HG02798 (cell line): ENCODE measurements at regions not wholly inside any gene's neighbourhood (a gene's known extent, or its start where the extent isn't known, plus 50 kb on each side); places are given as distances from the start of the nearest gene placed in this dataset.
"Not testable (repeated sequence)": the region's sequence is repeated elsewhere in the genome, so short reads cannot be mapped to it uniquely, and the experiment has no call there.

Source experiments
- ATAC-seq: cut with Tn5 transposase; IDR thresholded peaks from one replicate; pipeline ENCODE4 v1.9.1; 2021; ENCODE audit warnings: mild to moderate bottlenecking; ENCODE audit not compliant: unreplicated experiment, poor library complexity

- not testable (repeated sequence) for ATAC-seq
Measured at GRCh38 chr6:26720663-26721218, 61.2 kb upstream of the ZNF322 start.

GRCh38 chr6:26730019-26730766 lies 70.6 kb upstream of the ZNF322 start:
- not testable (repeated sequence) for ATAC-seq

- ATAC-seq: not testable (repeated sequence)
Measured at GRCh38 chr6:26734776-26735472, 75.4 kb upstream of the ZNF322 start.

DNA sequence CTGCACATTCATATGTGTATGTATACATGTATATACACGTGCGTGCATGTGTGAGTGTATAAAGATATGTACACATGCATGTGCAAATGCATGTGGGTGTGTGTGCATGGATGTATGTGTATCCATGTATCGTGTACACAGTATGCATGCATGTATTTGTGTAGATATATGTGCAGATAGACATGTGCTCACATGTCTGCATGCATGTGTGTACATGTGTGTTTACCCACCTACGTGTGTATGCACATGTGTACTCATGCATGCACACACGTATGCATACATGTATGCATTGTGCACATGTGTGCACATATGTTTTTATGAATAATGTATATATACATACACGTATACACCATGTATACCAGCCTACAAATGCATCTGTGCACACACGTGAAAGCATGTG lies 80.3 kb upstream of the ZNF322 start:
- ATAC-seq: no peak

DNA sequence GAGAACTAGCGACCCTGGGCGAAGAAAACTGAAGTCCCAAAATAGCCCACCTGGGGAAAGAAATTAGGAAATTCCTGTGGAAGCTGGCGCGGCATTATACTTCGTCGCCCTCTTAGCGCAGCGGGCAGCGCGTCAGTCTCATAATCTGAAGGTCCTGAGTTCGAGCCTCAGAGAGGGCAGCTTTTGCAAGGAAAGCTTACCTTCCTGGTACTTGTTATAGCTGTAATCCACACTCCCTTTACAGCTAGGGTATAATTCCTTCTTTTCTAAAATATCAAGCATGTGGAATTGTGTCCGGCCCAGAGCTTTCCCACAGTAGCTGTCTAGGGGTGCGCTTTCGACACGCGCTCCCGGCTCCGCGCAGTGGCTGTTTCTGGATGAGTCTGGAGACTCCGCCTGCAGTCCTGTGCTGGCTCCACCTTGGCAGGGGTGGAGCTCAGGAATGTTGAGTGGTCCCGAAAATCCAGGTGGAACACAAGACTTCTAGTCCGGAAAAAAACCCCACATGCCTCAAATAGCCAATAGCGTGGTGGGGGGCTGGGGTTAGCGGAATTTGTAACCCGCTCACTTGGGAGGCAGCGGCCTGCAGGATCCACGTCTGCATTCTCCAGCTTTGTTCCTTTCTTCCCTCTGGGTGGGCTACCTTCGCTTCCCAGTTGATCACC lies 83.7 kb upstream of the ZNF322 start:
- no peak for ATAC-seq

DNA sequence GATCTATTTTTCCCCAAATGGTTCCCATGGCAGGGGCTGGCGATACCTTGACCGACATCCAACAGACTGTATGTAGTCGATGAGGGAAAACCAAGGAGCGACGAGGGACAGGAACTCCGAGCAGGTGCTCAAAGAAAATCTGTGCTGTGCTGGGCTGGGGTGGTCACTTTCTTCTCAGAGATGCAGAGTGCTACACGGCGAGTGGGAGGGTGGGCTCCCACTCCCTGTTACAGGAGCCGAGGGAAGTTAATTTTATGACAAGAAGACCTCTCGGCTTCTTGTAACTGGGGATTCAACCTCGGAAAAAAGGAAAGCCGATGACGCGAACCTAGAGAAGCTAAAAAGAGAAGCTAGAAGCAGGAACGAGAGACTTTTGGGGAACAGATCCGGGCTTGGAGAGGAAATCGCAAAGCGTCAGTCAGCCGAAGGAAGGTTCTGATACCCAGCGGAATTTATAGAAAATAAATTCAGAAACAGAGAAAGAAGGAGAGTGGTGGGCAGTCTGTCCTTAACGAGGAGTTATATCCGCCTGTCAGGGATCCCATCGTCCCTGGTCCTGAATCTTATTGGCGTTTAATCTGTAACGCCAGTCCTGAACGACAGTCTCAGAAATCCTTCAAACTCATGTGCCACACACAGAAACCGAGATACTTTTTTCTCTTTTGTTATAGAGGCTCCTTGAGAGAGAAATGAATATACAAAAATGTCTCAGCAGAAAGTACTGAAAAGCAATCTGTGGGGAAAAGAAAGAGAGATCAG lies 84.6 kb upstream of the ZNF322 start:
- no peak for ATAC-seq

DNA sequence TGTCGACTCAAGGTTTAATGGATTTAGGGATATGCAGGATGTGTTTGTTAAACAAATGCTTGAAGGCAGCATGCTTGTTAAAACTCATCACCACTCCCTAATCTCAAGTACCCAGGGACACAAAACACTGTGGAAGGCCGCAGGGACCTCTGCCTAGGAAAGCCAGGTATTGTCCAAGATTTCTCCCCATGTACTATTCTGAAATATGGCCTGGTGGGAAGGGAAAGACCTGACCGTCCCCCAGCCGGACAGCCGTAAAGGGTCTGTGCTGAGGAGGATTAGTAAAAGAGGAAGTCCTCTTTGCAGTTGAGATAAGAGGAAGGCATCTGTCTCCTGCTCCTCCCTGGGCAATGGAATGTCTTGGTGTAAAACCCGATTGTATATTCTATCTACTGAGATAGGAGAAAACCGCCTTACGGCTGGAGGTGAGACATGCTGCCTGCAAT lies 85.3 kb upstream of the ZNF322 start:
- ATAC-seq: not testable (repeated sequence)

DNA sequence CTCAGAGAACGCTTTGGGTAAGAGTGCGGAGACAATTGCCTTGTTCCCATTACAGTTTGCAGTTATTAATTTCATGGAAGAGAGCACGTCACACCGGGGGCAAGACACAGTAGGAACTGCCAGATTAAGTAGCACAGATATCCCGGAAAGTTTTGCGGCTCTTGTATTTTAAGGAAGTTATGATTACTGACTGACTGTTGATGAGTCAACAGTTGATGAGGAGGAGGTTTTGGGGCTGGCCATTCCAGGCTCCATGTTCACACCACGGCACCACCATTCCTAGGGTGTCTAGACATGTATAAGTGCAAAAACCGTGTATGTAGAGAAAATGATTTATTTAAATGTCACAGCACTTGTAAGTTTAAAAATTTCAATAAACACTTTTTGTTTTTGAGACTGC lies 86.4 kb upstream of the ZNF322 start:
- ATAC-seq: not testable (repeated sequence)

- not testable (repeated sequence) for ATAC-seq
Measured at GRCh38 chr6:26749126-26749758, 89.7 kb upstream of the ZNF322 start.

DNA sequence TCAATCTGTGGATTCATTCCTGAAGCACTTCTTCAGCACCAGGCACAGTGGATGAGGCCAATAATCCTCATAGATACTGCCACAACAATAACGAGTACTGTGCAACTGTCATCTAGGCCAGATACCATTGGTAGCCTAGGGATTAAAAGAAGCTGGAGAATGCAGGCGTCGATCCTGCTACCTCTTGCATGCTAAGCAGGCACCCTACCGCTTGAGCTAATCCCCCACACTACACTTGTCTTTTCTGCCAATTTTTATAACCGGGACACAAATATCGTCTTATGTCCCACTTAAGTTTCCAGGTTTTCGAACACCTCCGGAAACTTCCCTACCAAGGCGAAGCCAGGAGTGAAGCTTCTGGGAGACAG lies 90.2 kb upstream of the ZNF322 start:
- ATAC-seq: not testable (repeated sequence)

GRCh38 chr6:26754212-26754611 lies 94.7 kb upstream of the ZNF322 start:
- no peak for ATAC-seq

- not testable (repeated sequence) for ATAC-seq
Measured at GRCh38 chr6:26754801-26755200, 95.3 kb upstream of the ZNF322 start.

DNA sequence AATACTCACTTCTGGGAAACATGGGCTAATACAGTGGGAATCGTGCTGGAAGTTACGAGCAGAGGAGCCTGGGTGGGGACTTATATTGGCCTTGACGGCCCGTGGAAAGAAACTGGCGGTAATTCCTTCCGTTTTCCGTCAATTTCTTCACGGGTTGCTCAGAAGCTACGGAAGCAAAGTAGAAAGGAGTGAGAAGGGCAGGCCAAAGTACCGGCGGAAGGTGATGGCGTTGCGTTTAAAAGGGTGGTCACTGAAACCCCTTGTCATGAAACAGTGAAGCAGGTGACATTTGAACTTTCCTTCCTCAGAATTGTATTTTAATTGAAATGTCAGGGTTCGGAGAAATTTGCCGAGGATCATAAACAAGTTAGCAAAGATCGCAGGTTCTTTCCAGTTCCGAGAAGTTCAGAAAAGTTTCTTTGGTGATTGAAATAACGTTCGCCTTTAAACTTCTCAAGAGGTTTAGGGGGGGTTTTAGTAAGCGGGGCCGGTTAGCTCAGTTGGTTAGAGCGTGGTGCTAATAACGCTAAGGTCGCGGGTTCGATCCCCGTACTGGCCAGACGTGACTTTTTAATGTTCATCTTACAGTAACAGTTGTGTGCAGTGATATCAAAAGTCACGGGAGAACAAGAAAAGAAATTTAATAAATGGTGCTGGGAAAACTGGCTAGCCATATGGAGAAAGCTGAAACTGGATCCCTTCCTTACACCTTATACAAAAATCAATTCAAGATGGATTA lies 96.7 kb upstream of the ZNF322 start:
- not testable (repeated sequence) for ATAC-seq

- ATAC-seq: not testable (repeated sequence)
Measured at GRCh38 chr6:26766203-26766902, 106.8 kb upstream of the ZNF322 start.

DNA sequence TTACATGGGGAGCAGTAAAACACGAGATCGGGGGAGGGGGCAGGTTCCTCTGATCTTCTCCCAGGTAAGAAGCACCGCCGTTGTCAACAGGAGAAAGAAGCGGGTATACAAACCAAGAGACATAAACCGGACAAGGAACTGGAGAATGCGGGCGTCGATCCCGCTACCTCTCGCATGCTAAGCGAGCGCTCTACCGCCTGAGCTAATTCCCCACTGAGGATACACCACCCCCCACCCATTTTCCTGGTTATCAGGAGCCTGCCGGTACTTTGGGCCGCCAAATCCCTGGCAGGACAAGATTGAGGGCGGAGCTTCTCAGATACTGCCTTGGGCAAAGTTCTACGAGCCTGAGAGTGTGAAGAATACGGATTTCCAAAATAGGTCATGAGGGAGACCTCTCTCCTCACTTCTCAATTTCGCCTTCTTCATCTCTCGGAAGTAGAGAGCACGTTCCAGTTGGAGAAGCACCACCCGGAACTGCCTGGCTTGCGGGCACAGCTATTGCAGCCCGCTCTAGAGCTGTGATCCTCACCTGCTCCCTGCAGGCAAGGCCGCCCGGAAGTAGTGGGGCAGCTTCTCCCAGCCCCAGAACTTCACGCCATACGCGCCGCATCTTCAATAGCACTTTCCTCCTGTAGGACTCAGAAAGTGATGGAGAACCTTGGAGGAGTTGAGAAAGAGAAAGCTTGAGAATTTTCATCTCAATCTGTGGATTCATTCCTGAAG lies 111.6 kb upstream of the ZNF322 start:
- not testable (repeated sequence) for ATAC-seq

GRCh38 chr6:26773414-26773813 lies 113.9 kb upstream of the ZNF322 start:
- ATAC-seq: not testable (repeated sequence)

DNA sequence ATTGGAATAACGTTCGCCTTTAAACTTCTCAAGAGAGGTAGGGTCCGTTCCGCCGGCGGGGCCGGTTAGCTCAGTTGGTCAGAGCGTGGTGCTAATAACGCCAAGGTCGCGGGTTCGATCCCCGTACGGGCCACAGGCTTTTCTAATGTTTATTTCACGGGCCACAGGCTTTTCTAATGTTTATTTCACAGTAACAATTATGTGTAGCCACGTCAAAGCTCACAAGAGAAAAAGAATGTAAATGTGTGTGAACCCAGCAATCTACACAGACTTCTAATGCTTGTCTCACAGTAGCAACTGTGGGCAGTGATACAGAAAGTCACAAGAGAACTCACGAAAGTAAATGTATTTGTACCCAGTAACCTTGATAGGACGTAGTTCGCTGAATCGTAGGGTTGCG lies 121.0 kb upstream of the ZNF322 start:
- not testable (repeated sequence) for ATAC-seq
